HFFc6 (cell line): ENCODE measurements at regions not wholly inside any gene's neighbourhood (a gene's known extent, or its start where the extent isn't known, plus 50 kb on each side); places are given as distances from the start of the nearest gene placed in this dataset.

Source experiments
- DNase-seq: peaks from one replicate; pipeline ENCODE4 v3.0.0-alpha.2; 2018
- H3K27ac Mint-ChIP-seq: 2 replicates; pipeline ENCODE4 v1.8.0; 2020; ENCODE audit warnings: mild to moderate bottlenecking, mixed read lengths
- H3K27me3 Mint-ChIP-seq: 2 replicates; pipeline ENCODE4 v1.8.0; 2021; ENCODE audit warnings: mild to moderate bottlenecking, moderate library complexity, mixed read lengths; ENCODE audit not compliant: insufficient read depth
- H3K36me3 Mint-ChIP-seq: 2 replicates; pipeline ENCODE4 v1.8.0; 2021; ENCODE audit warnings: low read depth, mixed read lengths
- H3K4me1 Mint-ChIP-seq: 2 replicates; pipeline ENCODE4 v1.8.0; 2020; ENCODE audit warnings: low read depth, mixed read lengths
- H3K4me3 Mint-ChIP-seq: 2 replicates; pipeline ENCODE4 v1.8.0; 2020; ENCODE audit warnings: mild to moderate bottlenecking, moderate library complexity, mixed read lengths
- H3K9me3 Mint-ChIP-seq: 2 replicates; pipeline ENCODE4 v1.8.0; 2020; ENCODE audit warnings: mild to moderate bottlenecking, mixed read lengths
- CTCF ChIP-seq: fragments of 200-600 bp; sonication (generic); IDR thresholded peaks from 2 replicates; pipeline ENCODE4 v1.5.0; 2021; ENCODE audit warnings: antibody characterized with exemption, mild to moderate bottlenecking

DNA sequence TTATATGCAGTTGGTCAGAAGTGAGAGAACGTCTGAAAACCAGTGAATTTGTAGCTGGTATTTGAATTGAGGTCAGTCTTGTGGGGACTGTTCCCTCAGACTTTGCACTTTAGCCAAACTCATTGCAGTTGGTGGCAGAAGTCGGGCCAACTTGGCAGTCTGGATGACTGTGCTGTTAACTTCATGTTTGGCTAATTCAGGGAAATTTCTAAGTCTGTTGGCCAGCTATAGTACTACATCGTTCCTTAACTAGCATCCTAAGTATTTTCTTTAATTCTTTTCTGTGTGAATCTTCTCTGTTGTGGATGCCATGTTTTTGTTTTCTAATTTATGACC is 806.8 kb upstream of the GCFC2 start:
- Mint-ChIP-seq H3K27me3 (no peaks in the 10 kb centered on the region), H3K4me1 (no peaks in the 10 kb centered on the region), H3K27ac (no peak overlapping the region), H3K36me3 (no peaks in the 10 kb centered on the region), H3K4me3 (no peak overlapping the region), H3K9me3 (peaks cover 26% of the 10 kb centered on the region)
- TF ChIP-seq CTCF, result no peak
- DNase-seq, result no peak

- H3K4me3 Mint-ChIP-seq, result no peak overlapping the region
- DNase-seq, result no peak
- no peaks in the 10 kb centered on the region for H3K4me1 Mint-ChIP-seq
- peaks cover 26% of the 10 kb centered on the region for H3K9me3 Mint-ChIP-seq
- no peak for TF ChIP-seq CTCF
- no peak overlapping the region for H3K27ac Mint-ChIP-seq
- H3K27me3 Mint-ChIP-seq, result no peaks in the 10 kb centered on the region
- no peaks in the 10 kb centered on the region for H3K36me3 Mint-ChIP-seq
Measured at GRCh38 chr2:76516861-76517573, 806.3 kb upstream of the GCFC2 start.

- Mint-ChIP-seq H3K27ac (no peak overlapping the region), H3K4me1 (no peaks in the 10 kb centered on the region), H3K36me3 (no peaks in the 10 kb centered on the region), H3K27me3 (no peaks in the 10 kb centered on the region), H3K9me3 (peaks cover 17% of the 10 kb centered on the region), H3K4me3 (no peak overlapping the region)
- no peak for DNase-seq
- TF ChIP-seq CTCF, result no peak
Measured at GRCh38 chr2:76512201-76512820, 801.6 kb upstream of the GCFC2 start.

GRCh38 chr2:76506538-76506937 is 795.8 kb upstream of the GCFC2 start:
- no peak overlapping the region for H3K27ac Mint-ChIP-seq
- H3K27me3 Mint-ChIP-seq, result no peaks in the 10 kb centered on the region
- H3K9me3 Mint-ChIP-seq, result peaks cover 17% of the 10 kb centered on the region
- peaks cover 5% of the 10 kb centered on the region; the same call in 1 of the 2 replicates for H3K36me3 Mint-ChIP-seq
- no peaks in the 10 kb centered on the region for H3K4me1 Mint-ChIP-seq
- H3K4me3 Mint-ChIP-seq, result no peak overlapping the region
- TF ChIP-seq CTCF, result no peak
- DNase-seq, result no peak

DNA sequence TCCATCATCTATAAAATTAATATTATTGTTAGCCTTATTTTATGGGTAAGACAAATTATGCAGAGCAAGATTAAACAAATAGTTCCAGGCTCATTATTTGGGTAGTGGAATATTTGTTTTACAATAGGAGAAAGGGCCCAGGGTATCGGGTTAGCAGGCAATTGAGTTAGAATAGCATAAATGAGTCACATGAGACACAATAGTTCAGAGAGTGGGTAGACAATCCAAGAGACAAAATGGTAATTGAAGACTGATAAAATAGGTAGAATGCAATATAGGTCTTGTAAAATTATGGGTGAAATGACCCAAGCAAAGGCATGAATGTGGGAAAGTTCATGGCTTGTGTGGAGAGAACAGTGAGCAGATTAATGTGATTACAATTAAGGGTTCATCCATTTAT is 790.9 kb upstream of the GCFC2 start:
- Mint-ChIP-seq H3K9me3 (peaks cover 16% of the 10 kb centered on the region), H3K4me3 (no peak overlapping the region), H3K36me3 (peaks cover under 1% of the 10 kb centered on the region; the same call in 1 of the 2 replicates), H3K27ac (no peak overlapping the region), H3K4me1 (no peaks in the 10 kb centered on the region), H3K27me3 (no peaks in the 10 kb centered on the region)
- no peak for DNase-seq
- TF ChIP-seq CTCF, result no peak
